ENCODE measurements at regions not wholly inside any gene's neighbourhood (a gene's known extent, or its start where the extent isn't known, plus 50 kb on each side); places are given as distances from the start of the nearest gene placed in this dataset.

DNA sequence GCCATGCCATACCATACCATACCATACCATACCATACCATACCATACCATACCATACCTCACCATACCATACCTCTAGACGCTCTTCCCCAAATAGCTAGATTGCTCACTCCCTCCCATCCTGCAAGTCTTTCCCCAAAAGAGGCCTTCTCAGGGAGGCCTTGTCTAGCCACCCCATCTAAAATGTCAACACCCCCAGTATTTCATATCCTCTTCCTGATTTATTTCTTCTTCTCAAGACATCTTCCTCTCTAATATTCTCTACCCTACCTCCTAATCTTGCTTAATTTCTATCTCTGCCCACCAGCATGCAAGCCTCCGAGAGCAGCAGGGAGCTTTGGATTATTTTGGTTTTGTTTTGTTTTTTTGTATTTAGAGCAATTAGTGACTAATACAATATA lies 225.2 kb upstream of the RREB1 start:
- Mint-ChIP-seq H3K4me1 (ENCODE audit: low read depth) (peaks cover 6% of the 10 kb centered on the region), H3K9me3 (no peaks in the 10 kb centered on the region), H3K36me3 (ENCODE audit: low read depth) (no peaks in the 10 kb centered on the region), H3K27me3 (ENCODE audit: low read depth) (peaks cover 2% of the 10 kb centered on the region), H3K27ac (no peak overlapping the region), H3K4me3 (no peak overlapping the region)
- no peak for DNase-seq (ENCODE audit: low spot score)

DNA sequence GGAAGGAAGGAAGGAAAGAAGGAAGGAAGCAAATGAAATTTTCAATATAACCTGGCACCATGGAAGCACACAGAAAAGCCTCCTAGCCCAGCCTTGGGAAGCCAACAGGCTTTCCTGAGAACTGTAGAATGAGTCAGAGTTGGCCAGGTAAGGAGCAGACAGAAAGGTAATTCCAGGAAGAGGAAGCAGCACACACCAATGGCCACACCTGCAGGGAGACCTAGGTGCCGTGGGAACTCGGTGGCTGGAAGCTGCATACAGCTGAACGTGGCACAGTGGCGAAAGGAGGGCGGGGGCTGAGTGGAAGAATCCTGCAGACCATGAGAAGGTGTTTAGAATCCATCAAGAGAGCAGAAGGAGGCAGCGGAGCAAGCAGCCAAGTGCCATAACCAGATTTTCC lies 224.8 kb upstream of the RREB1 start:
- Mint-ChIP-seq H3K36me3 (ENCODE audit: low read depth) (no peaks in the 10 kb centered on the region), H3K9me3 (no peaks in the 10 kb centered on the region), H3K4me3 (no peak overlapping the region), H3K27ac (no peak overlapping the region), H3K4me1 (ENCODE audit: low read depth) (peaks cover 6% of the 10 kb centered on the region), H3K27me3 (ENCODE audit: low read depth) (peaks cover 2% of the 10 kb centered on the region)
- no peak for DNase-seq (ENCODE audit: low spot score)

DNA sequence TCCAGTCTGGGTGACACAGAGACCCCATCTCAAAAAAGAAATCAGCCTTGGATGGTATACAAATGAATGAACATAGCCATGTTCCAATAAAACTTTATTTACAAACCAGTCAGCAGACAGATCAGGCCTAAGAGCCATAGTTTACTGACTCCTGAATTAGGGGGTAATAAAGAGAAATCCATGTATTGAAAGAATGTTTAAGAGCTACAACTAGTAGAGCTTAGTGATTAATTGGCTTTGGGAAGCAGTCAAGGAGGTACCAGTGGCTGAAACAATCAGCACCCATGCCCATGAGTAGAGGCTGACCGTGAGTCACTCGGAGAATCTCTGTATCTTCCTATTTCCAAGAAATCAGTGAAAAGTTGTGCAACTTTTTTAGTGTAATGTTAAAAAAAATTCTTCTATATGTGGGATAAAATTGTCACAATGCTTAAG lies 223.6 kb upstream of the RREB1 start:
- Mint-ChIP-seq H3K27ac (no peak overlapping the region), H3K27me3 (ENCODE audit: low read depth) (peaks cover 2% of the 10 kb centered on the region), H3K4me1 (ENCODE audit: low read depth) (peaks cover 4% of the 10 kb centered on the region), H3K9me3 (no peaks in the 10 kb centered on the region), H3K36me3 (ENCODE audit: low read depth) (no peaks in the 10 kb centered on the region), H3K4me3 (no peak overlapping the region)
- DNase-seq (ENCODE audit: low spot score): no peak

DNA sequence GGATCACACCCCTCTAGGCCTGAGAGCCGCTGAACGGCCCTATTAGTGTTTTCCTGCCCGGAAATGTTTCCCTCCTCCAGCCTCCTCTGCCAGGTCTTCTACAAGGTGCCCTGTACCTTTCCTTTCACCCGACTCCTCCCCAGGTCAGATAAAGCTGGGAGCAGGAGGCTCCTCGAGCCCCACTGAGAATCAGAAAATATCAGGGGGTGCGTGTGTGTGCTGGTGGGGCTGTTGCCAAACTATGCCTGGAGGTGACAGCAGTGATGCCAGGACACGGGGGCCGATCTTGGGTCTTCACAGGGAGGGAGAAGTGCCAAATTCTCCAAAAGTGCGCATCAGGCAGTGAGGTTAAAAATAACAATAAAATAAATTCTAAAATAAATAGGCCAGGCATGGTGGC lies 222.8 kb upstream of the RREB1 start:
- Mint-ChIP-seq H3K27ac (no peak overlapping the region), H3K4me3 (no peak overlapping the region), H3K9me3 (no peaks in the 10 kb centered on the region), H3K36me3 (ENCODE audit: low read depth) (no peaks in the 10 kb centered on the region), H3K27me3 (ENCODE audit: low read depth) (peaks cover 2% of the 10 kb centered on the region), H3K4me1 (ENCODE audit: low read depth) (no peaks in the 10 kb centered on the region)
- DNase-seq (ENCODE audit: low spot score): no peak

DNA sequence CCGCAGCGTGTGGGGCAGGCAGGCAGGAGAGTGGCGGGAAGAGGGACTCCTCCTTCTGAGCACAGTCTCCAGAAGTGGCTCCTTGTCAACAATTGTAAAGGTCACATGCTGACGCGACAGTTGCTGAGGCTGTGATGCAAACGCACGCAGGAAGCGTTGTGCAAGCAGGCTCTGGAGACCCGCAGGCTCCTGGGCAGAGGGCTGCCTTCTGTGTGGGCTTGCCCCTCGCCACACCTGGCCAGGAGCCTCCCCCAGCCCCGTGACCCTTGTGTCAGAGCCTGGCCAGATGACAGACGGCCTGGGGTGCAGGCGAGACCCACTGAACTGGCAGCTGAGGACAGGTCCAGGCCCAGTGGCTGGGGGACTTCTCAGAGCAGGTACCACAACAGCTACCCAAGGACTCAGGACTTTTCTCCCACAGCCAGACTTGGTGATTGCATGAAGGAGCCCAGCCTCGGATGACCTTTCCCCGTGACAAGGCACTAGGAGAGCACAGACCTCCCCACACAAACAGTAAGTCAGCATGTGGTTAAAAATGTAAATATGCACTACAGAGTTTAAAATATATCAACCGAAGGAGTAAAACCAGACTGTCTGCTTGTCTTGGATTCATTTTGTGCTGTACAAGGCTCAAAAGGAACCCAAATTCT lies 222.1 kb upstream of the RREB1 start:
- Mint-ChIP-seq H3K27me3 (ENCODE audit: low read depth) (peaks cover 2% of the 10 kb centered on the region), H3K9me3 (no peaks in the 10 kb centered on the region), H3K4me1 (ENCODE audit: low read depth) (no peaks in the 10 kb centered on the region), H3K36me3 (ENCODE audit: low read depth) (no peaks in the 10 kb centered on the region), H3K4me3 (no peak overlapping the region), H3K27ac (no peak overlapping the region)
- no peak for DNase-seq (ENCODE audit: low spot score)

DNA sequence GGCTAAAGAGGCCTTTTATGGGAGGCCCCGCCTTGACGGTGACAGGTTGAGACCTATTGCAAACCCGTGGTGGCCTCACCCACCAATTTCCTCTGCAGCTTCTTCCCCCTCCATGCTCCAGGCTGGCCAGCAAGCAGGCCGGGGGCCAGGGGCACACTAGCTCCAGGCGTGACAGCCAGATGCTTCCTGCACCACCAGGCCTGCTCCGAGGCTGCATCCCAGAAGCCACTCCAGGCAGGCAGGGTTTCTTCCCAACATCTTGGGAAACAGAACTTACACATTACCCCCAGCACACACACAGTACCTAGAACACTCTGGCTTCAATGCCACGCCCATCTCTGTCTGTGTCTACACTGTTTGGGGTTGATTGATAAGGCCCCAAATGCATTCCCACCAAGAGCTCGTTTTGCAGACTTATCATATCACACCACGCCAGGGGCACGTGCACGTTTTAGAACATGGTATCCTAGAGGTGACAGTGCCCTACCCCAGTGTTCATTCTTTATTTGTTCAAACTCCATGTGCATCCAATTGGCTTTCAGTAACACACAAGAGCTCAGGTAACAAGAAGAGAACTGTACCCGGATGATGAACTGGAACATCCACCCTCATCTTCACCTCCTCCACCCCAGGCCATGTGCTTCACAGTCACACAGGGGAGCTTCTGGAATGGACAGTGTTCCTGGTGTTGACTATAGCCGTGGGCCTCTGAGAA lies 221.4 kb upstream of the RREB1 start:
- Mint-ChIP-seq H3K36me3 (ENCODE audit: low read depth) (no peaks in the 10 kb centered on the region), H3K9me3 (no peaks in the 10 kb centered on the region), H3K27me3 (ENCODE audit: low read depth) (peaks cover 2% of the 10 kb centered on the region), H3K27ac (no peak overlapping the region), H3K4me3 (no peak overlapping the region), H3K4me1 (ENCODE audit: low read depth) (no peaks in the 10 kb centered on the region)
- no peak for DNase-seq (ENCODE audit: low spot score)

DNA sequence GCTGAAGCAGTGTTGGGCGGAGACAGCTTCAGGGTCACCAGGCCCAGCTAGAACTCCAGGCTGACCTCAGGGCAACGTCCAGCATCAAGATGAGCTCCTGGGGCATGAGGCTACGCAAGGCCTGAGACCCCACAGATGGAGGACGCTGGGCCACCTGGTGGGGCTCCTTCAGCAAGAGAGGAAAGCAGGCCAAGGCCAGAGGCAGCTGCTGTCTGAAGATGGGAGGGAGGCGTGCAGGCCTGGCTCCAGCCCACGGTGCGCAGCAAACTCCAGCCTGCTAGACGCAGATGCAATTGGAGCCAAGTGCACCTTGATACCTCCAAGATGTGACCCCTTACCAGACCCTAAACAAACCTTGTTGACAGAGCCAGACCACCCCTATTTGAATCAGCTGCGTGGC lies 220.9 kb upstream of the RREB1 start:
- Mint-ChIP-seq H3K27ac (no peak overlapping the region), H3K4me3 (no peak overlapping the region), H3K36me3 (ENCODE audit: low read depth) (no peaks in the 10 kb centered on the region), H3K27me3 (ENCODE audit: low read depth) (no peaks in the 10 kb centered on the region), H3K4me1 (ENCODE audit: low read depth) (no peaks in the 10 kb centered on the region), H3K9me3 (no peaks in the 10 kb centered on the region)
- no peak for DNase-seq (ENCODE audit: low spot score)

DNA sequence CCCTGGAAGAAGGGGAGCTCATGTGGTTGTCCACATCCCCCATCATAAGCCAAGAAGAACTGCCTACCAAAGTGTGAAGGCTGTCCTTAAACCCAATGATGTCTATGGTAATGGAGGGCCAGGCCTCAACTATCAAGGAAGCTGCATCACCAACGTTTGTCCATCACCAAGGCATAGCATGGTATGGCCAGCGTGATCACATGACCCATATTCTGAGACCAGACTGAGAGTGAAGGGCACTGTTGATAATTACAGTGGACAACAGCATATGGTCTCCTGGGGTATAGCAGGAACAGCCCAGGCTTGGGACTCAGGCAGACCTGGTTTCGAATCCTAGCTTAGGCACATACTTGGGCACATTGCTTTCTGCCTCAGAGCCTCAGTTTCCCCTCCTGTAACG lies 218.2 kb upstream of the RREB1 start:
- Mint-ChIP-seq H3K27me3 (ENCODE audit: low read depth) (no peaks in the 10 kb centered on the region), H3K4me3 (no peak overlapping the region), H3K4me1 (ENCODE audit: low read depth) (no peaks in the 10 kb centered on the region), H3K9me3 (no peaks in the 10 kb centered on the region), H3K36me3 (ENCODE audit: low read depth) (no peaks in the 10 kb centered on the region), H3K27ac (no peak overlapping the region)
- DNase-seq (ENCODE audit: low spot score): no peak

DNA sequence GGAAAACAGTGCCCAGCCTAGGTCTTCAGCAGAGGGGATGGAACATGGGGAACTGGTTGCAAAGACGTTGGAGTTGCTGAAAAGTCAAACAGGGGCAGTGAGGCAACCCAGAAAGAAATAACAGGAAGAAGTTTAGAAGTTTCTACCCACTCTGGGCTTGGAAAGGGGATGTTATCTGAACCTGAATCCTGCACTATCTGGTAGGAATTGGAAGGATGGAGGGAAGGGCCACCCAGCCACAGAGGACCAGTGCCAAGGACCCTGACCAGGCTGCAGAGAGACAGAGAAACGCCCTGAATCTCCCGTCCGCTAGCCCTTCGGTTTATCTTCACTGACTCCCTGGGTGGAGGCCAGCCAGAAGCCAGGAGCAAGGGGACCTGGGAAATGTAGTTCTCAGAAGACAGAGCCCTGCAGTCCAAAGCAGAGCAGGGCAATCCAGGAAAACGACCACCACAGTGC lies 217.3 kb upstream of the RREB1 start:
- Mint-ChIP-seq H3K9me3 (no peaks in the 10 kb centered on the region), H3K4me1 (ENCODE audit: low read depth) (no peaks in the 10 kb centered on the region), H3K4me3 (no peak overlapping the region), H3K27ac (no peak overlapping the region), H3K36me3 (ENCODE audit: low read depth) (no peaks in the 10 kb centered on the region), H3K27me3 (ENCODE audit: low read depth) (no peaks in the 10 kb centered on the region)
- no peak for DNase-seq (ENCODE audit: low spot score)

DNA sequence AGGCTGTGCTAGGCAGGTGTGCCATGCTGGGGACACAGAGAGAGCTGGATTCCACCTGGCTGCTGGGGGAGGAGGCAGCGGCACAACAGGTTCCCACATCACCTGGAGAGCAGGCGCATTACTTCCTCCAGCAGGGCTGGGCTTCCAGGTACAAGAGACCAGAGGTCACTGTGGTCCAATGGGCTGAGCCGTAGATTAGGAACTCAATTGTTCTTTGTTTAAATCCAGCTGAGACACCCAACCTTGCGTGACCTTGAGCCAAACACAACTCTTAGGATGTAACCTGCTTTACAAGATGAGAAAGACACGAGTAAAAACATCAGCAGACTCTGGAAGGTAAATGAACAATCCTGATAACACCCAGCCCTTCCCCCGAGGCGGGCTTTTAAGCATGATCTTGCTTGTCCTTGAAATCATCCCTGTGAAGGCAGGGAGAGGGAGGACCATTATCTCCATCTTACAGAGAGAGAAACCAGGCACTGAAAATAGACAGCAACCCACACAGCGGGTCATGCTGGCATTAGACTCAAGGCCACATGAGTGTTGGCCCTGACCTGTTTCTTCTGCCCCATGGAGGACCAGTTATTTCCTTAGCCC lies 216.5 kb upstream of the RREB1 start:
- H3K27me3 Mint-ChIP-seq (ENCODE audit: low read depth): peaks cover 4% of the 10 kb centered on the region

DNA sequence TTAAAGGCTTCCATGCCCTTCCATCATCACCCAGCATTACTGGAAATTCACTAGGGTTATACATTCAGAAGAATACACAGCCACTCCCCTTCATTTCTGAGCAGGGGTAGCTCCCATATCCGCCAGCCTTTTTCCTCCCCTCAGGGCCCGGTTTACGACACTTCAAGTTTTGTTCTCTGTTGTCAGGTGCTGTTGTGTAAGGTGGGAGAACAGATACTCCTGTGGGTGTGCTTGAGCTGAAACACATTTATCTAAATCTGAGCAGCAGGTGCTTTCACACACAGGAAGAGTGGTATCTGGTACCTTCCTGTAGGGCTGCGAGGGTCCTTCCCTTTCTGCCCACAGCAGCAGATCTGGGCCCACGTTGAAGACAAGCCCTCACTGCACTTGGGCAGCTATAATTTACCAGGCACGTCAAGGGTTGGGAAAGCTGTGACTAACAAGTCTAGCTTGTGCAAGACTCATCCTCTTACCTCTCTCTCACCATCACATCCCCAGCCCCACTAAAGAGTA lies 215.8 kb upstream of the RREB1 start:
- Mint-ChIP-seq H3K27ac (no peak overlapping the region), H3K4me1 (ENCODE audit: low read depth) (no peaks in the 10 kb centered on the region), H3K27me3 (ENCODE audit: low read depth) (peaks cover 10% of the 10 kb centered on the region), H3K4me3 (no peak overlapping the region), H3K36me3 (ENCODE audit: low read depth) (no peaks in the 10 kb centered on the region), H3K9me3 (no peaks in the 10 kb centered on the region)
- DNase-seq (ENCODE audit: low spot score): no peak

More for the DNA sequence above, 216.5 kb upstream of the RREB1 start:
- H3K27ac Mint-ChIP-seq: no peak overlapping the region
- DNase-seq (ENCODE audit: low spot score): no peak
- H3K9me3 Mint-ChIP-seq: no peaks in the 10 kb centered on the region
- H3K4me3 Mint-ChIP-seq: no peak overlapping the region
- H3K36me3 Mint-ChIP-seq (ENCODE audit: low read depth): no peaks in the 10 kb centered on the region
- H3K4me1 Mint-ChIP-seq (ENCODE audit: low read depth): no peaks in the 10 kb centered on the region

DNA sequence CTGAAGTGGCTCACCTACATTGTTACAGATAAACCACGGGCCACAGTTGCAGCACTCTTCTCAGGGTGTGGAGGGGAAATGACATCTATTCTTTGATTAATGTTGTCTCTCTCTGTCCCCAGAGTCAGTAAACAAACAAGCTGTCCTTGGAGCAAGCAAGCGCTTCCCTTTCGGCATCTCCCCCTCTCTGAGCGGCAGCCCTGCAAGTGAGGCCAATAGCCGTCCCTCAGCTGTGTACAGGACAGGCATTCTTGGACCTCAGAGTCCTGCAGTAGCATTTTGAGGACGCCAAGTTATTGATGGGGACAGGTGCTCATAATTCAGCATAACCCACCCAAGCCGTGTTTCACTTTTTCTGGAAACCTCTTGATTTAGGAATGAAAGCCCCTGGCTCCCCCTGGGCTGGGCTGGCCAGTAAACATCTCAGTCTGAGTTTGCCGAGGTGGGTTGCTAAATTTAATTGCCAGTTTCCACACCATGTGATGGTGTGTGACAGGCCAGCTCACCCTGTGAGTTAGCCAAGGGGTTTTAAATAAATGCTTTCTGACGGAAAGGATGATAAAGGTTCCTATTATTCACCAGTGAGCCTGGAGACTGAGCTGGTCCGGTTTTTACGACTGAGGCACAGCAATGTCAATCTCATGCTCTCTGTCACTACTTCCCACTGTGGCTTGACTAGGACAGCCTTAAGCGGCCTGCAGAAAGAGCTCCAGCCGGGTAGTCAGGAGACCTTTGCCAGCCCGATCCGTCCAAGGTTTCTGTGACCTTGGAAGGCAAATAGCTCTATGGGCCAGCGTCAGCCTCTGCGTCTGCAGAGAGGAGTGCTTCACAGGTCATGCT lies 214.8 kb upstream of the RREB1 start:
- no peaks in the 10 kb centered on the region for H3K9me3 Mint-ChIP-seq
- no peak for DNase-seq (ENCODE audit: low spot score)
- no peaks in the 10 kb centered on the region for H3K36me3 Mint-ChIP-seq (ENCODE audit: low read depth)
- no peak overlapping the region for H3K4me3 Mint-ChIP-seq
- H3K4me1 Mint-ChIP-seq (ENCODE audit: low read depth): no peaks in the 10 kb centered on the region
- H3K27ac Mint-ChIP-seq: no peak overlapping the region
- H3K27me3 Mint-ChIP-seq (ENCODE audit: low read depth): peaks cover 11% of the 10 kb centered on the region

DNA sequence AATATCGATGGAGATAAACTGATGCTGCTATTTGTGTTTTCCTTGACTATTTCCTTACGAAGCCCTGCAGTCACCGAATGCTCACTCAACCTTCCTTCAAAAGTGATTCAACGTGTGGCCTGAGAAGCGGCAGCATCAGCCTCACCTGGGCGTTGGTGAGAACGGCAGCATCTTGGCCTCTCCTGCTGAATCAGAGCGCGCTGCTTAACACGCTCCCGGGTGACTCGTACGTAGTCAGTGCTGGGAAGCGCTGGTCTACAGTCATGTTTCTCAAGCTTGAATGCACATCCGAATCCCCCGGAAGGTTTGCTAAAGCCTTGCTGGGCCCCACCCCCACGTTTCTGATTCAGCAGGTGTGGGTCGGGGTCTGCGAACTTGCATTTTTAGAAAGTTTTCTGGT lies 214.1 kb upstream of the RREB1 start:
- no peaks in the 10 kb centered on the region for H3K4me1 Mint-ChIP-seq (ENCODE audit: low read depth)

DNA sequence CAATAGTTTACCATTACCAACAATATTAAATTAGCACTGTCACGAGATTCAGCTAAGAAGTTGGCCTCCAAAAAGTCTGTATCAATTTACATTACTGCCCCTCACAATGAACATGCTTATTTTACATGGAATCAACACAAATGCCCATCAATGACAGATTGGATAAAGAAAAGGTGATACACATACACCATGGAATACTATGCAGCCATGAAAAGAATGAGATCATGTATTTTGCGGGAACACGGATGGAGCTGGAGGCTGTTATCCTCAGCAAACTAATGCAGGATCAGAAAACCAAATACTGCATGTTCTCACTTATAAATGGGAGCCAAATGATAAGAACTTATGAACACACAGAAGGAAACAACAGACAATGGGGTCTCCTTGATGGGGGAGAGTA lies 211.8 kb upstream of the RREB1 start:
- H3K4me1 Mint-ChIP-seq (ENCODE audit: low read depth): no peaks in the 10 kb centered on the region
- H3K4me3 Mint-ChIP-seq: no peak overlapping the region
- H3K9me3 Mint-ChIP-seq: no peaks in the 10 kb centered on the region
- peaks cover 16% of the 10 kb centered on the region for H3K27me3 Mint-ChIP-seq (ENCODE audit: low read depth)
- H3K27ac Mint-ChIP-seq: no peak overlapping the region
- no peaks in the 10 kb centered on the region for H3K36me3 Mint-ChIP-seq (ENCODE audit: low read depth)
- no peak for DNase-seq (ENCODE audit: low spot score)

More for the DNA sequence above, 214.1 kb upstream of the RREB1 start:
- Mint-ChIP-seq H3K36me3 (ENCODE audit: low read depth) (no peaks in the 10 kb centered on the region), H3K27ac (no peak overlapping the region), H3K4me3 (no peak overlapping the region), H3K9me3 (no peaks in the 10 kb centered on the region), H3K27me3 (ENCODE audit: low read depth) (peaks cover 16% of the 10 kb centered on the region)
- DNase-seq (ENCODE audit: low spot score): no peak
